ENCODE measurements at regions not wholly inside any gene's neighbourhood (a gene's known extent, or its start where the extent isn't known, plus 50 kb on each side); places are given as distances from the start of the nearest gene placed in this dataset.

- no peaks in the 10 kb centered on the region for H3K36me3 Mint-ChIP-seq (ENCODE audit: unreplicated experiment)
- no peak for TF ChIP-seq CTCF (IDR thresholded peaks at IDR 0.05)
- H3K27me3 Mint-ChIP-seq (ENCODE audit: unreplicated experiment): peaks cover 47% of the 10 kb centered on the region
- H3K9me3 Mint-ChIP-seq (ENCODE audit: unreplicated experiment): no peaks in the 10 kb centered on the region
- no peak for DNase-seq (ENCODE audit: extremely low spot score, unreplicated experiment)
- H3K4me1 Mint-ChIP-seq (ENCODE audit: unreplicated experiment): no peaks in the 10 kb centered on the region
- no peak overlapping the region for H3K27ac Mint-ChIP-seq (ENCODE audit: unreplicated experiment)
- H3K4me3 Mint-ChIP-seq (ENCODE audit: unreplicated experiment): no peak overlapping the region
Observed at GRCh38 chr2:71865391-71865965, 282.2 kb downstream of the CYP26B1 start.

GRCh38 chr2:71864085-71864484, 283.6 kb downstream of the CYP26B1 start:
- no peaks in the 10 kb centered on the region for H3K9me3 Mint-ChIP-seq (ENCODE audit: unreplicated experiment)
- peaks cover 37% of the 10 kb centered on the region for H3K27me3 Mint-ChIP-seq (ENCODE audit: unreplicated experiment)
- H3K36me3 Mint-ChIP-seq (ENCODE audit: unreplicated experiment): no peaks in the 10 kb centered on the region

GRCh38 chr2:71863396-71863795, 284.3 kb downstream of the CYP26B1 start:
- no peak overlapping the region for H3K27ac Mint-ChIP-seq (ENCODE audit: unreplicated experiment)
- peaks cover 31% of the 10 kb centered on the region for H3K27me3 Mint-ChIP-seq (ENCODE audit: unreplicated experiment)
- no peak overlapping the region for H3K4me3 Mint-ChIP-seq (ENCODE audit: unreplicated experiment)
- no peak for TF ChIP-seq CTCF (IDR thresholded peaks at IDR 0.05)
- H3K4me1 Mint-ChIP-seq (ENCODE audit: unreplicated experiment): no peaks in the 10 kb centered on the region
- DNase-seq (ENCODE audit: extremely low spot score, unreplicated experiment): no peak
- no peaks in the 10 kb centered on the region for H3K9me3 Mint-ChIP-seq (ENCODE audit: unreplicated experiment)
- no peaks in the 10 kb centered on the region for H3K36me3 Mint-ChIP-seq (ENCODE audit: unreplicated experiment)

More at GRCh38 chr2:71864085-71864484, 283.6 kb downstream of the CYP26B1 start:
- no peak for TF ChIP-seq CTCF (IDR thresholded peaks at IDR 0.05)
- no peak overlapping the region for H3K27ac Mint-ChIP-seq (ENCODE audit: unreplicated experiment)
- no peak overlapping the region for H3K4me3 Mint-ChIP-seq (ENCODE audit: unreplicated experiment)
- no peak for DNase-seq (ENCODE audit: extremely low spot score, unreplicated experiment)
- H3K4me1 Mint-ChIP-seq (ENCODE audit: unreplicated experiment): no peaks in the 10 kb centered on the region

- Mint-ChIP-seq H3K4me1 (ENCODE audit: unreplicated experiment) (no peaks in the 10 kb centered on the region), H3K4me3 (ENCODE audit: unreplicated experiment) (no peak overlapping the region), H3K27me3 (ENCODE audit: unreplicated experiment) (peaks cover 26% of the 10 kb centered on the region), H3K36me3 (ENCODE audit: unreplicated experiment) (no peaks in the 10 kb centered on the region), H3K9me3 (ENCODE audit: unreplicated experiment) (no peaks in the 10 kb centered on the region), H3K27ac (ENCODE audit: unreplicated experiment) (no peak overlapping the region)
- no peak for DNase-seq (ENCODE audit: extremely low spot score, unreplicated experiment)
- no peak for TF ChIP-seq CTCF (IDR thresholded peaks at IDR 0.05)
Observed at GRCh38 chr2:71862921-71863320, 284.7 kb downstream of the CYP26B1 start.

- Mint-ChIP-seq H3K4me3 (ENCODE audit: unreplicated experiment) (no peak overlapping the region), H3K4me1 (ENCODE audit: unreplicated experiment) (no peaks in the 10 kb centered on the region), H3K9me3 (ENCODE audit: unreplicated experiment) (no peaks in the 10 kb centered on the region), H3K27ac (ENCODE audit: unreplicated experiment) (no peak overlapping the region), H3K27me3 (ENCODE audit: unreplicated experiment) (peaks cover 18% of the 10 kb centered on the region), H3K36me3 (ENCODE audit: unreplicated experiment) (no peaks in the 10 kb centered on the region)
- no peak for TF ChIP-seq CTCF (IDR thresholded peaks at IDR 0.05)
- no peak for DNase-seq (ENCODE audit: extremely low spot score, unreplicated experiment)
Observed at GRCh38 chr2:71861186-71862160, 286.2 kb downstream of the CYP26B1 start.

Data from osteocyte (in vitro differentiated cells).